22Rv1 (cell line): ENCODE measurements at regions not wholly inside any gene's neighbourhood (a gene's known extent, or its start where the extent isn't known, plus 50 kb on each side); places are given as distances from the start of the nearest gene placed in this dataset.

ENCODE experiments used
- ZFX ChIP-seq: fragments of 450-650 bp; IDR thresholded peaks from 2 replicates; pipeline ENCODE4 v1.6.1; 2017; ENCODE audit warnings: antibody characterized with exemption, borderline replicate concordance
- TF ChIP-seq, protein P1 (sequence below): fragments of 450-650 bp; IDR thresholded peaks from 2 replicates; pipeline ENCODE4 v1.5.1; 2017; ENCODE audit warnings: mild to moderate bottlenecking

DNA sequence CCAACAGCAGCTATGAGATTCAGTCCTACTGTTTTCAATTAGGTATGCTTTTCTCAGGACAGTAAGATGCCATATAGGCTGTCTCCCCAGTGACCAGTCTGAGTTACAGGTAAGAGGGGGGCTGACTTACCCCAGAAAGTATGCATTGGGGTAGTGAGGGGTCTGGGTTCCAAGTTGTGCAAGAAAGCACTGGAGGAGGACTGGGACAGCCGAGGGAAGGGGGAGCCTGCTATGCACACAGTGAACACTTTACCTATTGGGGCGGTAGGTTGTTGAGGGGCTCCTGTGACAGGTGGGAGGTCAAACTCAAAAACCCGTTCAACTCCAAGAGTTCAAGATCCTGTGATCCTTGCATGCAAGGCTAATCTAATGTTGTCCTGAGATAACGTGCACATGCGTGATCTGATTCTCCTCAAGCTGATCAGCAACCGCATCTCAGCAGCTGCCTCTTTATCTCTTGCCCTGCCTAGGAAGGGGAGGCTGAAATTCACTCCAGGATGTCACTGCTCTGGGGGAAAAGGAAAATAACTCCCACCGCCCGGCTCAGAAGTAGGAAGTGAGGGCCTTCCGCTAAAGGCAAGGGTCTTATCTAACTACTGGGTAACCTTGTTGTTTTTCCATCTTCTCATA, 108.8 kb upstream of the KIT start:
- TF ChIP-seq, protein P1, sequence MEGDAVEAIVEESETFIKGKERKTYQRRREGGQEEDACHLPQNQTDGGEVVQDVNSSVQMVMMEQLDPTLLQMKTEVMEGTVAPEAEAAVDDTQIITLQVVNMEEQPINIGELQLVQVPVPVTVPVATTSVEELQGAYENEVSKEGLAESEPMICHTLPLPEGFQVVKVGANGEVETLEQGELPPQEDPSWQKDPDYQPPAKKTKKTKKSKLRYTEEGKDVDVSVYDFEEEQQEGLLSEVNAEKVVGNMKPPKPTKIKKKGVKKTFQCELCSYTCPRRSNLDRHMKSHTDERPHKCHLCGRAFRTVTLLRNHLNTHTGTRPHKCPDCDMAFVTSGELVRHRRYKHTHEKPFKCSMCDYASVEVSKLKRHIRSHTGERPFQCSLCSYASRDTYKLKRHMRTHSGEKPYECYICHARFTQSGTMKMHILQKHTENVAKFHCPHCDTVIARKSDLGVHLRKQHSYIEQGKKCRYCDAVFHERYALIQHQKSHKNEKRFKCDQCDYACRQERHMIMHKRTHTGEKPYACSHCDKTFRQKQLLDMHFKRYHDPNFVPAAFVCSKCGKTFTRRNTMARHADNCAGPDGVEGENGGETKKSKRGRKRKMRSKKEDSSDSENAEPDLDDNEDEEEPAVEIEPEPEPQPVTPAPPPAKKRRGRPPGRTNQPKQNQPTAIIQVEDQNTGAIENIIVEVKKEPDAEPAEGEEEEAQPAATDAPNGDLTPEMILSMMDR = no peak
- no peak for TF ChIP-seq ZFX
